IMR-90 (cell line): ENCODE measurements at regions not wholly inside any gene's neighbourhood (a gene's known extent, or its start where the extent isn't known, plus 50 kb on each side); places are given as distances from the start of the nearest gene placed in this dataset.

Experiments
- ATAC-seq: fragments of 200-7000 bp; cut with Tn5 transposase; 2 replicates; pipeline ENCODE4 v1.9.1; 2020; ENCODE audit warnings: low read depth, mild to moderate bottlenecking, moderate library complexity
- BruUV-seq: library from RNA; stranded (reverse); fragments of 400-500 nt; replicated peaks from 2 replicates; lab custom pipeline; 2021; lab: Mats Ljungman, UMichigan
- CTCF ChIA-PET: fragments of 300-600 bp; formaldehyde crosslinking; extraction: SDS; loops from one replicate; lab custom pipeline; 2021; ENCODE audit warnings: antibody characterized with exemption; lab: Yijun Ruan, JAX
- POLR2A ChIA-PET: fragments of 300-600 bp; sonication (Branson Sonifier 250); formaldehyde crosslinking; loops from one replicate; lab custom pipeline; 2022; ENCODE audit warnings: antibody characterized with exemption; ENCODE audit not compliant: unreplicated experiment; lab: Charles Lee
- DNase-seq: peaks from one replicate; pipeline ENCODE4 v3.0.0; 2013
- H2AFZ ChIP-seq: replicated peaks from 2 replicates; pipeline ENCODE3; 2013; ENCODE audit warnings: low read length, mild to moderate bottlenecking; ENCODE audit not compliant: poor library complexity
- H2AK5ac ChIP-seq: 2 replicates; pipeline ENCODE4 v1.6.1; 2013; ENCODE audit warnings: low read depth, low read length, inconsistent platforms
- H2AK9ac ChIP-seq: replicated peaks from 2 replicates; pipeline ENCODE3; 2013; ENCODE audit warnings: mild to moderate bottlenecking, low read depth, low read length, moderate library complexity; ENCODE audit not compliant: poor library complexity
- H2BK120ac ChIP-seq: 2 replicates; pipeline ENCODE4 v1.6.1; 2013; ENCODE audit warnings: low read depth, low read length, inconsistent platforms
- H2BK15ac ChIP-seq: 3 replicates; pipeline ENCODE4 v1.6.1; 2013; ENCODE audit warnings: low read depth, low read length, inconsistent platforms
- H2BK20ac ChIP-seq: 2 replicates; pipeline ENCODE4 v1.6.1; 2013; ENCODE audit warnings: low read depth, mild to moderate bottlenecking, inconsistent platforms, low read length, moderate library complexity
- H2BK5ac ChIP-seq: 2 replicates; pipeline ENCODE4 v1.6.1; 2013; ENCODE audit warnings: mild to moderate bottlenecking, low read depth, low read length, inconsistent platforms; ENCODE audit not compliant: poor library complexity, severe bottlenecking
- H3K14ac ChIP-seq: replicated peaks from 2 replicates; pipeline ENCODE4 v1.6.1; 2013; ENCODE audit warnings: low read depth, low read length, inconsistent platforms
- H3K18ac ChIP-seq: 2 replicates; pipeline ENCODE4 v1.6.1; 2013; ENCODE audit warnings: low read depth, low read length, control low read depth
- H3K23ac ChIP-seq: 2 replicates; pipeline ENCODE4 v1.6.1; 2013; ENCODE audit warnings: low read depth, low read length, inconsistent platforms
- H3K27ac ChIP-seq: 2 replicates; pipeline ENCODE4 v1.5.1; 2013; ENCODE audit warnings: mild to moderate bottlenecking, control low read depth, low read length; ENCODE audit not compliant: insufficient read depth
- H3K27me3 ChIP-seq: 2 replicates; pipeline ENCODE4 v1.6.1; 2013; ENCODE audit warnings: low read length; ENCODE audit not compliant: control insufficient read depth, insufficient read depth
- H3K36me3 ChIP-seq: 2 replicates; pipeline ENCODE4 v1.6.1; 2013; ENCODE audit warnings: low read length, mixed read lengths; ENCODE audit not compliant: control insufficient read depth, insufficient read depth
- H3K4ac ChIP-seq: 2 replicates; pipeline ENCODE4 v1.6.1; 2013; ENCODE audit warnings: low read depth, low read length, inconsistent platforms
- H3K4me1 ChIP-seq: 2 replicates; pipeline ENCODE4 v1.6.1; 2013; ENCODE audit warnings: low read length, mixed read lengths; ENCODE audit not compliant: control insufficient read depth, insufficient read depth
- H3K4me2 ChIP-seq: 2 replicates; pipeline ENCODE4 v1.6.1; 2013; ENCODE audit warnings: low read depth, mild to moderate bottlenecking, control low read depth, low read length, moderate library complexity
- H3K4me3 ChIP-seq: 2 replicates; pipeline ENCODE4 v1.5.1; 2013; ENCODE audit warnings: low read depth, mild to moderate bottlenecking, control low read depth, low read length, moderate library complexity; ENCODE audit not compliant: insufficient read depth
- H3K56ac ChIP-seq: 2 replicates; pipeline ENCODE4 v1.6.1; 2013; ENCODE audit warnings: low read length, inconsistent platforms; ENCODE audit not compliant: insufficient read depth; ENCODE audit errors: extremely low read depth
- H3K79me1 ChIP-seq, 2 experiments: 2 replicates each; pipeline ENCODE4 v1.6.1; 2013; ENCODE audit warnings: low read length in 2 of 2, inconsistent platforms in 1 of 2, low read depth in 1 of 2
- H3K9ac ChIP-seq: 2 replicates; pipeline ENCODE4 v1.6.1; 2013; ENCODE audit warnings: low read depth, low read length, control low read depth
- H3K9me1 ChIP-seq: 2 replicates; pipeline ENCODE4 v1.6.1; 2013; ENCODE audit warnings: low read length, inconsistent platforms; ENCODE audit not compliant: insufficient read depth
- H3K9me3 ChIP-seq: 2 replicates; pipeline ENCODE4 v1.6.1; 2013; ENCODE audit warnings: low read length; ENCODE audit not compliant: control insufficient read depth, insufficient read depth
- H4K20me1 ChIP-seq: 2 replicates; pipeline ENCODE4 v1.6.1; 2013; ENCODE audit warnings: low read length, inconsistent platforms; ENCODE audit not compliant: insufficient read depth
- H4K5ac ChIP-seq: 2 replicates; pipeline ENCODE4 v1.6.1; 2013; ENCODE audit warnings: mild to moderate bottlenecking, low read depth, low read length, control low read depth
- H4K8ac ChIP-seq, 2 experiments: 2 replicates each; pipeline ENCODE4 v1.6.1; 2013; ENCODE audit warnings: low read depth in 2 of 2, low read length in 2 of 2, control low read depth in 1 of 2, inconsistent platforms in 1 of 2
- H4K91ac ChIP-seq: 2 replicates; pipeline ENCODE4 v1.6.1; 2013; ENCODE audit warnings: low read depth, low read length, inconsistent platforms; ENCODE audit not compliant: insufficient read depth
- CEBPB ChIP-seq: IDR thresholded peaks from 2 replicates; pipeline ENCODE4 v1.6.1; 2012; ENCODE audit warnings: low read depth, low read length, improper control_type of control experiment
- CHD1 ChIP-seq: IDR thresholded peaks from 2 replicates; pipeline ENCODE4 v1.6.1; 2012; ENCODE audit warnings: low read depth, low read length, improper control_type of control experiment
- CTCF ChIP-seq: conservative IDR thresholded peaks from 2 replicates; pipeline ENCODE4 v1.5.1; 2012; ENCODE audit warnings: mild to moderate bottlenecking, low read depth, low read length, improper control_type of control experiment
- FOS ChIP-seq: fragments of 150-350 bp; IDR thresholded peaks from 2 replicates; pipeline ENCODE4 v1.6.1; 2016; ENCODE audit warnings: low read depth, low read length
- MAFK ChIP-seq: IDR thresholded peaks from 2 replicates; pipeline ENCODE4 v1.6.1; 2012; ENCODE audit warnings: low read depth, low read length, improper control_type of control experiment
- MXI1 ChIP-seq: IDR thresholded peaks from 2 replicates; pipeline ENCODE4 v1.6.1; 2012; ENCODE audit warnings: low read depth, mild to moderate bottlenecking, low read length, moderate library complexity, borderline replicate concordance
- NFE2L2 ChIP-seq: fragments of 150-350 bp; IDR thresholded peaks from 2 replicates; pipeline ENCODE4 v1.6.1; 2016; ENCODE audit warnings: low read depth, mild to moderate bottlenecking, low read length
- POLR2A ChIP-seq: IDR thresholded peaks from 2 replicates; pipeline ENCODE4 v1.6.1; 2012; ENCODE audit warnings: mild to moderate bottlenecking, low read depth, low read length
- RAD21 ChIP-seq: IDR thresholded peaks from 2 replicates; pipeline ENCODE4 v1.6.1; 2012; ENCODE audit warnings: low read length, improper control_type of control experiment
- RCOR1 ChIP-seq: IDR thresholded peaks from 2 replicates; pipeline ENCODE4 v1.6.1; 2012; ENCODE audit warnings: mild to moderate bottlenecking, low read length, improper control_type of control experiment; ENCODE audit not compliant: insufficient replicate concordance
- RFX5 ChIP-seq: IDR thresholded peaks from 2 replicates; pipeline ENCODE4 v1.8.0; 2012; ENCODE audit warnings: low read depth, mild to moderate bottlenecking, low read length, moderate library complexity
- SMC3 ChIP-seq: fragments of 150-350 bp; IDR thresholded peaks from 2 replicates; pipeline ENCODE4 v1.6.1; 2016; ENCODE audit warnings: low read depth, mild to moderate bottlenecking, antibody characterized with exemption, low read length, moderate library complexity
- USF2 ChIP-seq: fragments of 150-350 bp; IDR thresholded peaks from 2 replicates; pipeline ENCODE4 v1.6.1; 2017; ENCODE audit warnings: mild to moderate bottlenecking, antibody characterized with exemption, low read length, low read depth
- WGBS, 2 experiments: methylation state at CpG; one replicate each; pipeline versions ENCODE4 v1.1.5 to v1.1.7; 2013; ENCODE audit warnings: missing lambda C conversion rate in 2 of 2; ENCODE audit not compliant: insufficient read length in 1 of 2; ENCODE audit errors: extremely low coverage in 2 of 2; 5-methylcytosine and 5-hydroxymethylcytosine counted together
- dilution Hi-C: fragments of 300-500 bp; cut with HindIII; formaldehyde crosslinking; loops from one replicate; pipeline ENCODE4 v1.14.3; 2018; ENCODE audit warnings: low sequenced_read_pairs; ENCODE audit not compliant: unreplicated experiment
- in situ Hi-C: fragments of 300-500 bp; cut with MboI; formaldehyde crosslinking; loops from 3 replicates; pipeline ENCODE4 v1.14.3; 2019; ENCODE audit warnings: low sequenced_read_pairs, inconsistent platforms, mixed read lengths
- intact Hi-C: fragments of 100-400 bp; cut with micrococcal nuclease; formaldehyde crosslinking; loops from 2 replicates; pipeline ENCODE4 v1.10.0; 2022

DNA sequence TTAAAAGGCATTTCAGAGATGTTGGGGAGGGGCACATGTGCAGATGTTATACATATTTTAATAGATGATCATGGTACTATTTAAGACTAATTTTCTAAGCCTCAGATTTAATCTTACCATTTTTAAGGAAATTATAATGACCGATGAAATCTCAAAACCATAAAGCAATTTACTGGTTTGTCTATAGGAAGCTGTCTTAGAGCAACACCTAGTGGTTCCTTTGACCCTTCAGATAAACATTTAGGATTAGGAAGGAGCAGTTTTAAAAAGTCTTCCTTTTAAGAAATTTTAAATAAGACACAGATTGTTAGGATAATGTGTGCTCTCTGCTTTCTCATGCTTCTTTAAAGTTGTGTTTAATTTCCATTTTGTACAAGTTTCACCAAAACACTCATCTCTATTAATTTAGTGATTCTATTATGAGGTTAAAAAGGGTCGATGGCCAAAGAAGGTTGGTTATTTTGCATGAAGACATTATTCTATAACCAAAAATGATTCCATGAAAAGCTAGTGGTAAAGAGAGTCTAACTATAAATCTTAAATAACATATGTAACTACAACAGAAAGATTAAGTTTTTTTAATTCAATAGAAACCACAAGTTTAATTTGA is 376.4 kb downstream of the HACE1 start:
- TF ChIP-seq MAFK (no peak), FOS (no peak), RCOR1 (no peak), RAD21 (no peak), CHD1 (no peak), CTCF (no peak), SMC3 (no peak), RFX5 (no peak), USF2 (no peak), CEBPB (no peak), POLR2A (no peak), MXI1 (no peak), NFE2L2 (no peak)
- BruUV-seq, result no TSS peak
- dilution Hi-C loops, result no loop called here
- H3K9me3 ChIP-seq, result no peaks in the 10 kb centered on the region
- WGBS, 2 experiments, result no CpG with 5 or more reads among the region's 2 CpGs
- H3K9me1 ChIP-seq, result no peaks in the 10 kb centered on the region
- ChIA-PET CTCF (interaction anchor here (0.9 kb wide), 1 partner anchor 16 kb away, joined by 3 read pairs; no protein-coding TSS in a partner anchor), POLR2A (no interaction called here)
- ATAC-seq (no peak), DNase-seq (no peak)
- H2BK15ac ChIP-seq, result no peak overlapping the region
- no peak overlapping the region for H2BK20ac ChIP-seq
- no peak overlapping the region for H3K4me2 ChIP-seq
- H4K91ac ChIP-seq, result no peak overlapping the region
- no peak overlapping the region for H2AK5ac ChIP-seq
- no peaks in the 10 kb centered on the region for H3K27me3 ChIP-seq
- no peaks in the 10 kb centered on the region for H3K79me1 ChIP-seq
- H2BK5ac ChIP-seq, result no peak overlapping the region
- H3K18ac ChIP-seq, result no peak overlapping the region
- no peak overlapping the region for H2AK9ac ChIP-seq
- H3K9ac ChIP-seq, result no peak overlapping the region
- no peak overlapping the region for H4K8ac ChIP-seq
- in situ Hi-C loops, result no loop called here
- H3K4me1 ChIP-seq, result no peaks in the 10 kb centered on the region
- no peak overlapping the region for H2BK120ac ChIP-seq
- H4K5ac ChIP-seq, result no peak overlapping the region
- H3K14ac ChIP-seq, result no peak overlapping the region
- H3K36me3 ChIP-seq, result no peaks in the 10 kb centered on the region
- no peak overlapping the region for H3K4ac ChIP-seq
- H3K23ac ChIP-seq, result no peak overlapping the region
- no peak overlapping the region for H2AFZ ChIP-seq
- intact Hi-C loops, result no loop called here
- no peak overlapping the region for H3K56ac ChIP-seq
- H3K27ac ChIP-seq, result no peak overlapping the region
- H3K4me3 ChIP-seq, result no peak overlapping the region
- no peaks in the 10 kb centered on the region for H4K20me1 ChIP-seq
